ENCODE measurements at regions not wholly inside any gene's neighbourhood (a gene's known extent, or its start where the extent isn't known, plus 50 kb on each side); places are given as distances from the start of the nearest gene placed in this dataset.

GRCh38 chr13:99845161-99845874 is 126.2 kb downstream of the ZIC5 start:
- TF ChIP-seq Cebpa-rat (IDR thresholded peaks at IDR 0.05) = no peak
- Histone ChIP-seq H3K27me3 (no peaks in the 10 kb centered on the region), H3K9me3 (no peaks in the 10 kb centered on the region), H3K36me3 (no peaks in the 10 kb centered on the region), H3K27ac (no peak overlapping the region), H3K4me2 (no peak overlapping the region), H3K4me1 (peaks cover 7% of the 10 kb centered on the region), H3K4me3 (no peak overlapping the region), H3K9ac (no peak overlapping the region), H4K20me1 (no peaks in the 10 kb centered on the region)

GRCh38 chr13:99844421-99844820 is 127.1 kb downstream of the ZIC5 start:
- peaks cover 7% of the 10 kb centered on the region for H3K4me1 ChIP-seq
- no peak for TF ChIP-seq Cebpa-rat (IDR thresholded peaks at IDR 0.05)
- H3K36me3 ChIP-seq = no peaks in the 10 kb centered on the region
- no peaks in the 10 kb centered on the region for H3K27me3 ChIP-seq
- H4K20me1 ChIP-seq = no peaks in the 10 kb centered on the region
- no peak overlapping the region for H3K27ac ChIP-seq
- H3K4me3 ChIP-seq = no peak overlapping the region
- H3K4me2 ChIP-seq = no peak overlapping the region
- H3K9me3 ChIP-seq = no peaks in the 10 kb centered on the region
- H3K9ac ChIP-seq = no peak overlapping the region

- Histone ChIP-seq H3K9me3 (no peaks in the 10 kb centered on the region), H3K4me1 (peaks cover 7% of the 10 kb centered on the region), H3K27ac (no peak overlapping the region), H3K27me3 (no peaks in the 10 kb centered on the region), H4K20me1 (no peaks in the 10 kb centered on the region), H3K9ac (no peak overlapping the region), H3K4me2 (no peak overlapping the region), H3K36me3 (no peaks in the 10 kb centered on the region), H3K4me3 (no peak overlapping the region)
- no peak for TF ChIP-seq Cebpa-rat (IDR thresholded peaks at IDR 0.05)
These were observed 127.7 kb downstream of the ZIC5 start for GRCh38 chr13:99843872-99844271.

GRCh38 chr13:99842405-99842804 is 129.2 kb downstream of the ZIC5 start:
- Histone ChIP-seq H3K4me2 (peak overlapping the region; percentile 45), H3K4me1 (peaks cover 7% of the 10 kb centered on the region), H3K9ac (no peak overlapping the region), H4K20me1 (no peaks in the 10 kb centered on the region), H3K27me3 (no peaks in the 10 kb centered on the region), H3K36me3 (no peaks in the 10 kb centered on the region), H3K4me3 (no peak overlapping the region), H3K27ac (no peak overlapping the region), H3K9me3 (no peaks in the 10 kb centered on the region)
- TF ChIP-seq Cebpa-rat (IDR thresholded peaks at IDR 0.05) = no peak

- Histone ChIP-seq H3K27ac (no peak overlapping the region), H3K4me2 (no peak overlapping the region), H3K9ac (no peak overlapping the region), H3K36me3 (no peaks in the 10 kb centered on the region), H3K4me1 (no peaks in the 10 kb centered on the region), H3K4me3 (no peak overlapping the region), H3K27me3 (no peaks in the 10 kb centered on the region), H3K9me3 (no peaks in the 10 kb centered on the region), H4K20me1 (no peaks in the 10 kb centered on the region)
- TF ChIP-seq Cebpa-rat (IDR thresholded peaks at IDR 0.05) = no peak
These were observed 135.3 kb downstream of the ZIC5 start for GRCh38 chr13:99836291-99836690.

- Histone ChIP-seq H3K27me3 (no peaks in the 10 kb centered on the region), H3K27ac (no peak overlapping the region), H3K4me3 (no peak overlapping the region), H3K9me3 (no peaks in the 10 kb centered on the region), H3K9ac (no peak overlapping the region), H3K4me1 (no peaks in the 10 kb centered on the region), H3K36me3 (no peaks in the 10 kb centered on the region), H4K20me1 (no peaks in the 10 kb centered on the region), H3K4me2 (no peak overlapping the region)
- no peak for TF ChIP-seq Cebpa-rat (IDR thresholded peaks at IDR 0.05)
These were observed 136.1 kb downstream of the ZIC5 start for GRCh38 chr13:99835442-99835841.

- H3K4me3 ChIP-seq = no peak overlapping the region
- H3K9ac ChIP-seq = no peak overlapping the region
- no peak overlapping the region for H3K4me2 ChIP-seq
- H3K27ac ChIP-seq = no peak overlapping the region
- no peaks in the 10 kb centered on the region for H3K4me1 ChIP-seq
- no peaks in the 10 kb centered on the region for H3K9me3 ChIP-seq
- TF ChIP-seq Cebpa-rat (IDR thresholded peaks at IDR 0.05) = no peak
- no peaks in the 10 kb centered on the region for H3K36me3 ChIP-seq
- no peaks in the 10 kb centered on the region for H3K27me3 ChIP-seq
- no peaks in the 10 kb centered on the region for H4K20me1 ChIP-seq
These were observed 137.3 kb downstream of the ZIC5 start for GRCh38 chr13:99834246-99834645.

- Histone ChIP-seq H3K9me3 (no peaks in the 10 kb centered on the region), H3K36me3 (no peaks in the 10 kb centered on the region), H3K4me2 (no peak overlapping the region), H4K20me1 (no peaks in the 10 kb centered on the region), H3K27ac (no peak overlapping the region), H3K27me3 (no peaks in the 10 kb centered on the region), H3K4me1 (no peaks in the 10 kb centered on the region), H3K9ac (no peak overlapping the region), H3K4me3 (no peak overlapping the region)
- TF ChIP-seq Cebpa-rat (IDR thresholded peaks at IDR 0.05) = no peak
These were observed 139.2 kb downstream of the ZIC5 start for GRCh38 chr13:99832347-99832746.

- Histone ChIP-seq H3K9me3 (no peaks in the 10 kb centered on the region), H3K4me3 (no peak overlapping the region), H3K27me3 (no peaks in the 10 kb centered on the region), H3K27ac (no peak overlapping the region), H4K20me1 (no peaks in the 10 kb centered on the region), H3K9ac (no peak overlapping the region), H3K4me2 (no peak overlapping the region), H3K36me3 (no peaks in the 10 kb centered on the region), H3K4me1 (no peaks in the 10 kb centered on the region)
- TF ChIP-seq Cebpa-rat (IDR thresholded peaks at IDR 0.05) = no peak
These were observed 140.6 kb downstream of the ZIC5 start for GRCh38 chr13:99830931-99831330.

- no peak overlapping the region for H3K4me3 ChIP-seq
- no peaks in the 10 kb centered on the region for H3K36me3 ChIP-seq
- H3K27me3 ChIP-seq = no peaks in the 10 kb centered on the region
- H3K9me3 ChIP-seq = no peaks in the 10 kb centered on the region
- H3K27ac ChIP-seq = no peak overlapping the region
- no peaks in the 10 kb centered on the region for H4K20me1 ChIP-seq
- TF ChIP-seq Cebpa-rat (IDR thresholded peaks at IDR 0.05) = no peak
- no peak overlapping the region for H3K9ac ChIP-seq
- H3K4me2 ChIP-seq = no peak overlapping the region
- no peaks in the 10 kb centered on the region for H3K4me1 ChIP-seq
These were observed 141.9 kb downstream of the ZIC5 start for GRCh38 chr13:99829593-99830239.

Measured in BLaER1 (cell line).